ENCODE measurements at regions not wholly inside any gene's neighbourhood (a gene's known extent, or its start where the extent isn't known, plus 50 kb on each side); places are given as distances from the start of the nearest gene placed in this dataset.
"Not testable (repeated sequence)": the region's sequence is repeated elsewhere in the genome, so short reads cannot be mapped to it uniquely, and the experiment has no call there.

GRCh38 chrX:45982958-45983727 is 562.1 kb downstream of the ZNF674 start:
- not testable (repeated sequence) for DNase-seq

- no peak for DNase-seq
Observed at GRCh38 chrX:45980726-45981125, 564.5 kb downstream of the ZNF674 start.

- no peak for DNase-seq
Observed at GRCh38 chrX:45975633-45976032, 569.6 kb downstream of the ZNF674 start.

- DNase-seq = no peak
Observed at GRCh38 chrX:45972636-45973035, 572.6 kb downstream of the ZNF674 start.

GRCh38 chrX:45959567-45959966 is 585.7 kb downstream of the ZNF674 start:
- DNase-seq = no peak

- DNase-seq = no peak
Observed at GRCh38 chrX:45956191-45956870, 588.9 kb downstream of the ZNF674 start.

GRCh38 chrX:45955661-45956060 is 589.6 kb downstream of the ZNF674 start:
- DNase-seq = no peak

GRCh38 chrX:45954026-45954425 is 591.2 kb downstream of the ZNF674 start:
- no peak for DNase-seq

GRCh38 chrX:45952030-45952429 is 593.2 kb downstream of the ZNF674 start:
- DNase-seq = no peak

- no peak for DNase-seq
Observed at GRCh38 chrX:45935408-45935807, 609.8 kb downstream of the ZNF674 start.

GRCh38 chrX:45912316-45912715 is 632.9 kb downstream of the ZNF674 start:
- no peak for DNase-seq

GRCh38 chrX:45907786-45908185 is 637.4 kb downstream of the ZNF674 start:
- DNase-seq = no peak

GRCh38 chrX:45903781-45904201 is 641.4 kb downstream of the ZNF674 start:
- DNase-seq = no peak

- DNase-seq = no peak
Observed at GRCh38 chrX:45900766-45901615, 644.2 kb downstream of the ZNF674 start.

GRCh38 chrX:45894864-45895645 is 650.2 kb downstream of the ZNF674 start:
- no peak for DNase-seq

GRCh38 chrX:45889471-45889870 is 655.8 kb downstream of the ZNF674 start:
- DNase-seq = no peak

- no peak for DNase-seq
Observed at GRCh38 chrX:45888518-45888917, 656.7 kb downstream of the ZNF674 start.

GRCh38 chrX:45885931-45886330 is 659.3 kb downstream of the ZNF674 start:
- no peak for DNase-seq

- DNase-seq = no peak
Observed at GRCh38 chrX:45879512-45879911, 665.7 kb downstream of the ZNF674 start.

- DNase-seq = no peak
Observed at GRCh38 chrX:45876206-45876605, 669.0 kb downstream of the ZNF674 start.

- no peak for DNase-seq
Observed at GRCh38 chrX:45873781-45874180, 671.4 kb downstream of the ZNF674 start.

- DNase-seq = no peak
Observed at GRCh38 chrX:45872480-45872879, 671.8 kb upstream of the DIPK2B start.

- no peak for DNase-seq
Observed at GRCh38 chrX:45868425-45868824, 667.7 kb upstream of the DIPK2B start.
